KMS-11 (cell line): ENCODE measurements at regions not wholly inside any gene's neighbourhood (a gene's known extent, or its start where the extent isn't known, plus 50 kb on each side); places are given as distances from the start of the nearest gene placed in this dataset.

Experiments
- H2AFZ ChIP-seq: fragments of 200-600 bp; sonication (generic); 2 replicates; pipeline ENCODE4 v1.6.1; 2016; ENCODE audit warnings: antibody characterized with exemption, mixed run types, low read depth
- H3K27ac ChIP-seq: fragments of 200-600 bp; sonication (generic); 2 replicates; pipeline ENCODE4 v1.6.1; 2016; ENCODE audit warnings: mild to moderate bottlenecking, mixed run types
- H3K27me3 ChIP-seq: fragments of 200-600 bp; sonication (generic); 2 replicates; pipeline ENCODE4 v1.6.1; 2017; ENCODE audit warnings: mild to moderate bottlenecking, low read depth, mixed run types, moderate library complexity; ENCODE audit not compliant: insufficient read depth
- H3K36me3 ChIP-seq: fragments of 200-600 bp; sonication (generic); 2 replicates; pipeline ENCODE4 v1.6.1; 2017; ENCODE audit warnings: mild to moderate bottlenecking, mixed run types; ENCODE audit not compliant: insufficient read depth
- H3K4me1 ChIP-seq: fragments of 200-600 bp; sonication (generic); 2 replicates; pipeline ENCODE4 v1.6.1; 2016; ENCODE audit warnings: mild to moderate bottlenecking, low read depth, mixed run types; ENCODE audit not compliant: poor library complexity, severe bottlenecking
- H3K4me2 ChIP-seq: fragments of 200-600 bp; sonication (generic); 2 replicates; pipeline ENCODE4 v1.7.0; 2016; ENCODE audit warnings: mild to moderate bottlenecking, mixed run types
- H3K4me3 ChIP-seq: fragments of 200-600 bp; sonication (generic); IDR thresholded peaks from 2 replicates; pipeline ENCODE4 v1.6.1; 2017; ENCODE audit warnings: low read depth, low read length, mixed read lengths; ENCODE audit not compliant: insufficient read depth
- H3K79me2 ChIP-seq: fragments of 200-600 bp; sonication (generic); 2 replicates; pipeline ENCODE4 v1.6.1; 2016; ENCODE audit warnings: low read depth, mixed run types; ENCODE audit not compliant: insufficient read depth
- H3K9ac ChIP-seq: fragments of 200-600 bp; sonication (generic); 2 replicates; pipeline ENCODE4 v1.6.1; 2016; ENCODE audit warnings: mild to moderate bottlenecking, mixed run types
- H4K20me1 ChIP-seq: fragments of 200-600 bp; sonication (generic); 2 replicates; pipeline ENCODE4 v1.6.1; 2016; ENCODE audit warnings: mild to moderate bottlenecking, mixed run types; ENCODE audit not compliant: insufficient read depth
- CTCF ChIP-seq: fragments of 200-600 bp; sonication (generic); conservative IDR thresholded peaks from 2 replicates; pipeline ENCODE4 v1.6.1; 2017; ENCODE audit warnings: low read depth, mild to moderate bottlenecking, antibody characterized with exemption, low read length, moderate library complexity, mixed read lengths

- no peak overlapping the region for H3K9ac ChIP-seq
- no peaks in the 10 kb centered on the region for H4K20me1 ChIP-seq
- H2AFZ ChIP-seq: no peak overlapping the region
- H3K4me2 ChIP-seq: no peak overlapping the region
- H3K27me3 ChIP-seq: no peaks in the 10 kb centered on the region
- H3K4me1 ChIP-seq: no peaks in the 10 kb centered on the region
- no peaks in the 10 kb centered on the region for H3K36me3 ChIP-seq
- TF ChIP-seq CTCF: no peak
- H3K79me2 ChIP-seq: no peaks in the 10 kb centered on the region
- H3K4me3 ChIP-seq: no peak overlapping the region
- no peak overlapping the region for H3K27ac ChIP-seq
Observed at GRCh38 chr5:125225424-125225823, 479.0 kb upstream of the ZNF608 start.

- Histone ChIP-seq H3K36me3 (no peaks in the 10 kb centered on the region), H2AFZ (no peak overlapping the region), H3K4me1 (no peaks in the 10 kb centered on the region), H4K20me1 (no peaks in the 10 kb centered on the region), H3K27me3 (no peaks in the 10 kb centered on the region), H3K79me2 (no peaks in the 10 kb centered on the region), H3K4me3 (no peak overlapping the region), H3K27ac (no peak overlapping the region), H3K9ac (no peak overlapping the region), H3K4me2 (no peak overlapping the region)
- TF ChIP-seq CTCF: no peak
Observed at GRCh38 chr5:125226825-125227224, 480.4 kb upstream of the ZNF608 start.

- no peak overlapping the region for H2AFZ ChIP-seq
- H3K27me3 ChIP-seq: no peaks in the 10 kb centered on the region
- no peak overlapping the region for H3K4me2 ChIP-seq
Observed at GRCh38 chr5:125227333-125228095, 481.1 kb upstream of the ZNF608 start.

GRCh38 chr5:125228363-125229070 lies 482.1 kb upstream of the ZNF608 start:
- H3K4me2 ChIP-seq: no peak overlapping the region
- no peak overlapping the region for H3K4me3 ChIP-seq
- H4K20me1 ChIP-seq: no peaks in the 10 kb centered on the region
- no peaks in the 10 kb centered on the region for H3K79me2 ChIP-seq
- TF ChIP-seq CTCF: no peak
- no peaks in the 10 kb centered on the region for H3K4me1 ChIP-seq
- no peaks in the 10 kb centered on the region for H3K36me3 ChIP-seq
- no peak overlapping the region for H3K27ac ChIP-seq
- H3K9ac ChIP-seq: no peak overlapping the region
- H2AFZ ChIP-seq: no peak overlapping the region
- H3K27me3 ChIP-seq: no peaks in the 10 kb centered on the region

More at GRCh38 chr5:125227333-125228095, 481.1 kb upstream of the ZNF608 start:
- no peaks in the 10 kb centered on the region for H3K36me3 ChIP-seq
- H4K20me1 ChIP-seq: no peaks in the 10 kb centered on the region
- no peaks in the 10 kb centered on the region for H3K79me2 ChIP-seq
- no peak overlapping the region for H3K4me3 ChIP-seq
- no peak overlapping the region for H3K27ac ChIP-seq
- no peak; the same call in 1 of the 2 replicates for TF ChIP-seq CTCF
- H3K9ac ChIP-seq: no peak overlapping the region
- no peaks in the 10 kb centered on the region for H3K4me1 ChIP-seq
